Esophagus muscularis mucosa (tissue), 4 donors: ENCODE measurements at regions not wholly inside any gene's neighbourhood (a gene's known extent, or its start where the extent isn't known, plus 50 kb on each side); places are given as distances from the start of the nearest gene placed in this dataset.

Experiments used
- EP300 ChIP-seq: sonication (generic); formaldehyde crosslinking; IDR thresholded peaks from one replicate; pipeline ENCODE4 v1.6.1; 2017; ENCODE audit warnings: antibody characterized with exemption
- POLR2A ChIP-seq: fragments of 450-650 bp; IDR thresholded peaks from one replicate; pipeline ENCODE4 v1.6.1; 2017; ENCODE audit warnings: antibody characterized with exemption, moderate library complexity, mild to moderate bottlenecking, low read depth
- POLR2AphosphoS5 ChIP-seq, 2 donors: sonication (generic); formaldehyde crosslinking; IDR thresholded peaks; one replicate each; pipeline ENCODE4 v1.6.1; 2017; ENCODE audit warnings: antibody characterized with exemption in 2 of 2
- TF ChIP-seq, protein P1 (sequence below), 3 experiments: fragments of 200-600 bp in 2 of 3; fragments of 450-650 bp in 1 of 3; sonication (generic) in 2 of 3; IDR thresholded peaks; one replicate each; pipeline ENCODE4 v1.5.1; 2017 to 2019; ENCODE audit warnings: antibody characterized with exemption in 3 of 3, mild to moderate bottlenecking in 2 of 3, moderate library complexity in 1 of 3

DNA sequence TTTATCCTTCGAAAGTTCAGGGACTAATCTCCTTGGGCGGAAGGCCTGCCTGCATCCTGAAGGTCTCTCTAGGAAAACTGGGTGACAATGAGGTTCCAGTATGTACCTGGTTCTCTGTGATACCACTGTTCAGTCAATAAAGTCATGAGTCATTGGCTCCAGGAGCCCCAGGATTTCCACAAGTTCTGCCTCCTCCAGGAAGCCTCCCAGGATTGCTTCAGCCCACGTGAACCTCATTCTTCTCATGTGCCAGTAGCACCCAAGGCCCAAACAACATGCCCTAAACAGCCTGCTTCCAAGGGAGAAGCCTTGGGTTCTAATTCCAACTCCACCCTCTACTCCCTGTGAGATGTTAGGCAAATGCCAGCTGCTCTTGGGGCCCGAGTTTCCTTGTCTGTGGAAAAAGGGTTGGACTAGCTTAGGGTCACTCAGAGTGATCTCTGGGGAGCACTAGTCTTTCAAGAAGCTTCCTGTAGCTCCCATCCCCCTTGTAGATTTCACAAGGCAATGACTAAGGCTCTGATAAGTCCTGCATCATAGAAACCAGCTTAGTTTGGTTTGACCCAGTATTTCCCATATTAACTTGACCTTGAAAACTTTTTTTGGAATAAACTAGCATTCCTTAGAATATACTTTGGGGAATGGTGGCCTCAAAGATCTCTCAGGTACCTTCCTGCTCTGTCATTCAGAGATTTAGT, 118.3 kb upstream of the ATP2B2 start:
- TF ChIP-seq, protein P1, sequence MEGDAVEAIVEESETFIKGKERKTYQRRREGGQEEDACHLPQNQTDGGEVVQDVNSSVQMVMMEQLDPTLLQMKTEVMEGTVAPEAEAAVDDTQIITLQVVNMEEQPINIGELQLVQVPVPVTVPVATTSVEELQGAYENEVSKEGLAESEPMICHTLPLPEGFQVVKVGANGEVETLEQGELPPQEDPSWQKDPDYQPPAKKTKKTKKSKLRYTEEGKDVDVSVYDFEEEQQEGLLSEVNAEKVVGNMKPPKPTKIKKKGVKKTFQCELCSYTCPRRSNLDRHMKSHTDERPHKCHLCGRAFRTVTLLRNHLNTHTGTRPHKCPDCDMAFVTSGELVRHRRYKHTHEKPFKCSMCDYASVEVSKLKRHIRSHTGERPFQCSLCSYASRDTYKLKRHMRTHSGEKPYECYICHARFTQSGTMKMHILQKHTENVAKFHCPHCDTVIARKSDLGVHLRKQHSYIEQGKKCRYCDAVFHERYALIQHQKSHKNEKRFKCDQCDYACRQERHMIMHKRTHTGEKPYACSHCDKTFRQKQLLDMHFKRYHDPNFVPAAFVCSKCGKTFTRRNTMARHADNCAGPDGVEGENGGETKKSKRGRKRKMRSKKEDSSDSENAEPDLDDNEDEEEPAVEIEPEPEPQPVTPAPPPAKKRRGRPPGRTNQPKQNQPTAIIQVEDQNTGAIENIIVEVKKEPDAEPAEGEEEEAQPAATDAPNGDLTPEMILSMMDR (IDR thresholded peaks at IDR 0.05) = no peak
- TF ChIP-seq EP300 (no peak), POLR2A (no peak), POLR2AphosphoS5 (IDR thresholded peaks at IDR 0.05) (no peak)
